ENCODE measurements at regions not wholly inside any gene's neighbourhood (a gene's known extent, or its start where the extent isn't known, plus 50 kb on each side); places are given as distances from the start of the nearest gene placed in this dataset.

- Mint-ChIP-seq H3K9me3 (no peaks in the 10 kb centered on the region), H3K4me1 (ENCODE audit: unreplicated experiment) (peaks cover 7% of the 10 kb centered on the region), H3K36me3 (no peaks in the 10 kb centered on the region), H3K27me3 (no peaks in the 10 kb centered on the region), H3K27ac (no peak overlapping the region), H3K4me3 (no peak overlapping the region)
- TF ChIP-seq CTCF (conservative IDR thresholded peaks at IDR 0.05) = no peak
- DNase-seq (ENCODE audit: extremely low spot score, unreplicated experiment) = no peak
These were observed 154.8 kb downstream of the PTCSC3 start for GRCh38 chr14:36021591-36022320.

GRCh38 chr14:36021030-36021422 is 155.5 kb downstream of the PTCSC3 start:
- DNase-seq (ENCODE audit: extremely low spot score, unreplicated experiment) = no peak
- no peak overlapping the region for H3K4me3 Mint-ChIP-seq
- no peak for TF ChIP-seq CTCF (conservative IDR thresholded peaks at IDR 0.05)
- H3K4me1 Mint-ChIP-seq (ENCODE audit: unreplicated experiment) = peaks cover 7% of the 10 kb centered on the region
- H3K27me3 Mint-ChIP-seq = no peaks in the 10 kb centered on the region
- no peaks in the 10 kb centered on the region for H3K36me3 Mint-ChIP-seq
- H3K9me3 Mint-ChIP-seq = no peaks in the 10 kb centered on the region
- H3K27ac Mint-ChIP-seq = no peak overlapping the region

GRCh38 chr14:36020120-36021029 is 156.1 kb downstream of the PTCSC3 start:
- Mint-ChIP-seq H3K36me3 (no peaks in the 10 kb centered on the region), H3K27ac (no peak overlapping the region), H3K4me3 (no peak overlapping the region), H3K9me3 (no peaks in the 10 kb centered on the region), H3K4me1 (ENCODE audit: unreplicated experiment) (peaks cover 7% of the 10 kb centered on the region), H3K27me3 (no peaks in the 10 kb centered on the region)
- TF ChIP-seq CTCF (conservative IDR thresholded peaks at IDR 0.05) = no peak
- DNase-seq (ENCODE audit: extremely low spot score, unreplicated experiment) = no peak

- Mint-ChIP-seq H3K36me3 (no peaks in the 10 kb centered on the region), H3K9me3 (no peaks in the 10 kb centered on the region), H3K4me3 (no peak overlapping the region), H3K4me1 (ENCODE audit: unreplicated experiment) (peaks cover 7% of the 10 kb centered on the region), H3K27ac (no peak overlapping the region), H3K27me3 (no peaks in the 10 kb centered on the region)
- no peak for TF ChIP-seq CTCF (conservative IDR thresholded peaks at IDR 0.05)
- DNase-seq (ENCODE audit: extremely low spot score, unreplicated experiment) = no peak
These were observed 157.4 kb downstream of the PTCSC3 start for GRCh38 chr14:36019126-36019525.

GRCh38 chr14:36014236-36014635 is 162.3 kb downstream of the PTCSC3 start:
- no peak overlapping the region for H3K27ac Mint-ChIP-seq
- no peaks in the 10 kb centered on the region for H3K9me3 Mint-ChIP-seq
- H3K4me1 Mint-ChIP-seq (ENCODE audit: unreplicated experiment) = no peaks in the 10 kb centered on the region
- H3K27me3 Mint-ChIP-seq = peaks cover 11% of the 10 kb centered on the region
- no peaks in the 10 kb centered on the region for H3K36me3 Mint-ChIP-seq
- DNase-seq (ENCODE audit: extremely low spot score, unreplicated experiment) = no peak
- no peak for TF ChIP-seq CTCF (conservative IDR thresholded peaks at IDR 0.05)
- no peak overlapping the region for H3K4me3 Mint-ChIP-seq
